Muscle of leg (tissue), 3 donors: ENCODE measurements at regions not wholly inside any gene's neighbourhood (a gene's known extent, or its start where the extent isn't known, plus 50 kb on each side); places are given as distances from the start of the nearest gene placed in this dataset.
"Not testable (repeated sequence)": the region's sequence is repeated elsewhere in the genome, so short reads cannot be mapped to it uniquely, and the experiment has no call there.

ENCODE experiments used
- DNase-seq: peaks from one replicate; pipeline ENCODE4 v3.0.0; 2013
- H3K27ac ChIP-seq: one replicate; pipeline ENCODE4 v1.5.1; 2013; ENCODE audit warnings: mild to moderate bottlenecking, low read length, control low read depth
- H3K27me3 ChIP-seq: one replicate; pipeline ENCODE4 v1.6.1; 2013; ENCODE audit warnings: low read length; ENCODE audit not compliant: control insufficient read depth, insufficient read depth
- H3K36me3 ChIP-seq: one replicate; pipeline ENCODE4 v1.6.1; 2013; ENCODE audit warnings: low read length; ENCODE audit not compliant: control insufficient read depth, insufficient read depth
- H3K4me1 ChIP-seq: one replicate; pipeline ENCODE4 v1.6.1; 2013; ENCODE audit warnings: low read length; ENCODE audit not compliant: control insufficient read depth, insufficient read depth
- H3K4me3 ChIP-seq: one replicate; pipeline ENCODE4 v1.5.1; 2013; ENCODE audit warnings: low read length, control low read depth
- H3K9me3 ChIP-seq: replicated peaks from 2 replicates; pipeline ENCODE4 v1.6.1; 2013; ENCODE audit warnings: low read depth, low read length; ENCODE audit not compliant: control insufficient read depth
- WGBS: methylation state at CpG from one replicate; pipeline ENCODE4 v1.1.5; 2013; ENCODE audit warnings: missing lambda C conversion rate; ENCODE audit not compliant: insufficient coverage; 5-methylcytosine and 5-hydroxymethylcytosine counted together

- Histone ChIP-seq H3K27ac (no peak overlapping the region), H3K9me3 (peaks cover 2% of the 10 kb centered on the region), H3K27me3 (no peaks in the 10 kb centered on the region), H3K36me3 (no peaks in the 10 kb centered on the region), H3K4me3 (no peak overlapping the region), H3K4me1 (no peaks in the 10 kb centered on the region)
- no CpG with 5 or more reads among the region's 2 CpGs for WGBS
- DNase-seq: no peak
Measured at GRCh38 chr12:126027825-126028224, 962.6 kb downstream of the AACS start.

GRCh38 chr12:126030573-126030972 lies 965.3 kb downstream of the AACS start:
- Histone ChIP-seq H3K36me3 (no peaks in the 10 kb centered on the region), H3K9me3 (peaks cover 2% of the 10 kb centered on the region), H3K4me3 (no peak overlapping the region), H3K27ac (no peak overlapping the region), H3K27me3 (no peaks in the 10 kb centered on the region), H3K4me1 (no peaks in the 10 kb centered on the region)
- 58% methylated on average over 4 of the region's 8 CpGs for WGBS
- no peak for DNase-seq

- Histone ChIP-seq H3K36me3 (no peaks in the 10 kb centered on the region), H3K27me3 (no peaks in the 10 kb centered on the region), H3K9me3 (peaks cover 2% of the 10 kb centered on the region), H3K4me1 (no peaks in the 10 kb centered on the region), H3K4me3 (no peak overlapping the region), H3K27ac (no peak overlapping the region)
- 33% methylated on average over 3 of the region's 3 CpGs for WGBS
- DNase-seq: peak; percentile 25
Measured at GRCh38 chr12:126033751-126034150, 968.5 kb downstream of the AACS start.

GRCh38 chr12:126036348-126036747 lies 971.1 kb downstream of the AACS start:
- no peaks in the 10 kb centered on the region for H3K36me3 ChIP-seq
- no peak overlapping the region for H3K4me3 ChIP-seq
- H3K27ac ChIP-seq: no peak overlapping the region
- peaks cover 2% of the 10 kb centered on the region for H3K9me3 ChIP-seq
- H3K4me1 ChIP-seq: no peaks in the 10 kb centered on the region
- H3K27me3 ChIP-seq: no peaks in the 10 kb centered on the region
- no peak for DNase-seq

GRCh38 chr12:126038434-126038833 lies 973.2 kb downstream of the AACS start:
- DNase-seq: no peak
- Histone ChIP-seq H3K4me3 (no peak overlapping the region), H3K27me3 (no peaks in the 10 kb centered on the region), H3K4me1 (no peaks in the 10 kb centered on the region), H3K27ac (no peak overlapping the region), H3K9me3 (no peaks in the 10 kb centered on the region), H3K36me3 (no peaks in the 10 kb centered on the region)
- no CpG with 5 or more reads among the region's 1 CpG for WGBS

- Histone ChIP-seq H3K27ac (no peak overlapping the region), H3K9me3 (no peaks in the 10 kb centered on the region), H3K36me3 (no peaks in the 10 kb centered on the region), H3K27me3 (no peaks in the 10 kb centered on the region), H3K4me1 (no peaks in the 10 kb centered on the region), H3K4me3 (no peak overlapping the region)
- WGBS: 96% methylated on average over 3 of the region's 5 CpGs
- DNase-seq: no peak
Measured at GRCh38 chr12:126040307-126040706, 975.1 kb downstream of the AACS start.

- H3K27me3 ChIP-seq: no peaks in the 10 kb centered on the region
- no peak overlapping the region for H3K4me3 ChIP-seq
- DNase-seq: no peak
- no peaks in the 10 kb centered on the region for H3K36me3 ChIP-seq
- no peak overlapping the region for H3K27ac ChIP-seq
- 83% methylated on average over 1 of the region's 5 CpGs for WGBS
- no peaks in the 10 kb centered on the region for H3K4me1 ChIP-seq
- no peaks in the 10 kb centered on the region for H3K9me3 ChIP-seq
Measured at GRCh38 chr12:126042286-126042685, 977.1 kb downstream of the AACS start.

- no CpG with 5 or more reads among the region's 5 CpGs for WGBS
- H3K9me3 ChIP-seq, H3K27me3 ChIP-seq, H3K27ac ChIP-seq, H3K36me3 ChIP-seq, DNase-seq, H3K4me1 ChIP-seq, H3K4me3 ChIP-seq: not testable (repeated sequence)
Measured at GRCh38 chr12:126049501-126049900, 984.3 kb downstream of the AACS start.

GRCh38 chr12:126051611-126052107 lies 986.4 kb downstream of the AACS start:
- Histone ChIP-seq H3K27ac (no peak overlapping the region), H3K4me1 (no peaks in the 10 kb centered on the region), H3K4me3 (no peak overlapping the region), H3K36me3 (no peaks in the 10 kb centered on the region), H3K27me3 (no peaks in the 10 kb centered on the region), H3K9me3 (no peaks in the 10 kb centered on the region)
- no peak for DNase-seq
- no CpG with 5 or more reads among the region's 6 CpGs for WGBS

- DNase-seq: peak; percentile 1
- Histone ChIP-seq H3K4me1 (no peaks in the 10 kb centered on the region), H3K27ac (no peak overlapping the region), H3K9me3 (no peaks in the 10 kb centered on the region), H3K36me3 (no peaks in the 10 kb centered on the region), H3K4me3 (no peak overlapping the region), H3K27me3 (no peaks in the 10 kb centered on the region)
- no CpG with 5 or more reads among the region's 4 CpGs for WGBS
Measured at GRCh38 chr12:126055521-126055920, 990.3 kb downstream of the AACS start.

- Histone ChIP-seq H3K4me1 (peaks cover 2% of the 10 kb centered on the region), H3K36me3 (no peaks in the 10 kb centered on the region), H3K27me3 (no peaks in the 10 kb centered on the region), H3K9me3 (no peaks in the 10 kb centered on the region), H3K27ac (no peak overlapping the region), H3K4me3 (no peak overlapping the region)
- WGBS: 23% methylated on average over 2 of the region's 6 CpGs
- peak; percentile 8 for DNase-seq
Measured at GRCh38 chr12:126061777-126062176, 996.5 kb downstream of the AACS start.
